DOHH2 (cell line): ENCODE measurements at regions not wholly inside any gene's neighbourhood (a gene's known extent, or its start where the extent isn't known, plus 50 kb on each side); places are given as distances from the start of the nearest gene placed in this dataset.

Experiments used
- H3F3A ChIP-seq: fragments of 200-600 bp; sonication (generic), shearing (Covaris generic); 2 replicates; pipeline ENCODE4 v1.6.0; 2016; ENCODE audit warnings: antibody characterized with exemption, mild to moderate bottlenecking; ENCODE audit not compliant: control insufficient read depth, insufficient read depth
- H3K27ac ChIP-seq: fragments of 200-600 bp; sonication (generic); 2 replicates; pipeline ENCODE4 v1.5.1; 2014; ENCODE audit warnings: low read depth, mild to moderate bottlenecking, low read length, moderate library complexity
- H3K27me3 ChIP-seq: fragments of 200-600 bp; sonication (generic); 2 replicates; pipeline ENCODE4 v1.6.1; 2014; ENCODE audit warnings: mild to moderate bottlenecking, low read length, mixed read lengths; ENCODE audit not compliant: control insufficient read depth
- H3K36me3 ChIP-seq: fragments of 200-600 bp; sonication (generic); 2 replicates; pipeline ENCODE4 v1.6.1; 2014; ENCODE audit warnings: mild to moderate bottlenecking, low read length, moderate library complexity, mixed read lengths; ENCODE audit not compliant: control insufficient read depth
- H3K4me1 ChIP-seq: fragments of 200-600 bp; sonication (generic); 2 replicates; pipeline ENCODE4 v1.6.1; 2014; ENCODE audit warnings: mild to moderate bottlenecking, low read length, mixed read lengths; ENCODE audit not compliant: control insufficient read depth
- H3K4me2 ChIP-seq: fragments of 200-600 bp; sonication (generic); 2 replicates; pipeline ENCODE4 v1.6.0; 2014; ENCODE audit warnings: mild to moderate bottlenecking, low read length, moderate library complexity
- H3K4me3 ChIP-seq: fragments of 200-600 bp; sonication (generic); 2 replicates; pipeline ENCODE4 v1.5.1; 2014; ENCODE audit warnings: mild to moderate bottlenecking, low read length, mixed read lengths
- H3K79me2 ChIP-seq: fragments of 200-600 bp; sonication (generic); 2 replicates; pipeline ENCODE4 v1.6.1; 2014; ENCODE audit warnings: mild to moderate bottlenecking, low read length, mixed read lengths; ENCODE audit not compliant: control insufficient read depth
- H3K9me2 ChIP-seq: fragments of 200-600 bp; sonication (generic); replicated peaks from 2 replicates; pipeline ENCODE4 v1.6.1; 2014; ENCODE audit warnings: mild to moderate bottlenecking, low read length, mixed read lengths; ENCODE audit not compliant: control insufficient read depth
- H3K9me3 ChIP-seq: fragments of 200-600 bp; sonication (generic); 2 replicates; pipeline ENCODE4 v1.6.1; 2014; ENCODE audit warnings: antibody characterized with exemption, low read length, mixed read lengths; ENCODE audit not compliant: control insufficient read depth, insufficient read depth
- H4K20me1 ChIP-seq: fragments of 200-600 bp; sonication (generic); 2 replicates; pipeline ENCODE4 v1.6.0; 2014; ENCODE audit warnings: low read depth, mild to moderate bottlenecking, antibody characterized with exemption, low read length, moderate library complexity; ENCODE audit not compliant: control insufficient read depth, insufficient read depth
- CTCF ChIP-seq: fragments of 200-600 bp; sonication (generic); IDR thresholded peaks from one replicate; pipeline ENCODE4 v1.5.1; 2014; ENCODE audit warnings: antibody characterized with exemption, mild to moderate bottlenecking, low read depth, low read length; ENCODE audit not compliant: poor library complexity, severe bottlenecking
- EZH2phosphoT487 ChIP-seq: fragments of 200-600 bp; sonication (generic); IDR thresholded peaks from 2 replicates; pipeline ENCODE4 v1.6.1; 2017; ENCODE audit warnings: borderline replicate concordance, mild to moderate bottlenecking, antibody characterized with exemption, low read length, moderate library complexity, mixed read lengths

GRCh38 chr20:4635781-4636180 is 50.5 kb upstream of the PRNP start:
- Histone ChIP-seq H3K9me3 (no peaks in the 10 kb centered on the region), H3K4me3 (no peak overlapping the region), H3K27ac (no peak overlapping the region), H3F3A (no peaks in the 10 kb centered on the region), H3K79me2 (no peaks in the 10 kb centered on the region), H3K4me2 (no peak overlapping the region), H3K27me3 (no peaks in the 10 kb centered on the region; the same call in 1 of the 2 replicates), H4K20me1 (no peaks in the 10 kb centered on the region), H3K4me1 (no peaks in the 10 kb centered on the region), H3K36me3 (no peaks in the 10 kb centered on the region), H3K9me2 (no peaks in the 10 kb centered on the region)
- TF ChIP-seq CTCF: no peak
- no peak for TF ChIP-seq EZH2phosphoT487

DNA sequence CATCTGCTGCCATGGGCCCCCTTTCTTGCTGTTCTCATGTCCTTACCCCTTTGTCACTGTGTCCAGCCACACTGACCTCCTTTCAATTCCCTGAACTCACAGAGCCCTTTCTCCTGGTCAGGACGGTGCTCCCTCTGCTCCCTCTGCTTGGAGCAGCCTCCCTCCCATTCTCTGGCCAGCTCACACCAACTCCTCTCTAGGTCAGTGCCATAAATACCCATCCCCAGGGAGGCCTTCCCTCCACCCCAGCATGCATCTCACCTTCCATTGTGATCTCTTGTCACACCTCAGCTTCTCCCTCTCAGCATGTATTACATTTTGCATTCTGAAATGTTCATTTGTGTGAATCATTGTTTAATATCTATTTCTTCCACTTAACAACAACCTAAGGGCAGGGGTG is 50.9 kb upstream of the PRNP start:
- H3K79me2 ChIP-seq: no peaks in the 10 kb centered on the region
- no peak overlapping the region for H3K4me2 ChIP-seq
- H3K27ac ChIP-seq: no peak overlapping the region
- H3F3A ChIP-seq: no peaks in the 10 kb centered on the region
- H3K4me1 ChIP-seq: no peaks in the 10 kb centered on the region
- no peaks in the 10 kb centered on the region for H3K36me3 ChIP-seq
- no peaks in the 10 kb centered on the region for H3K9me3 ChIP-seq
- no peak for TF ChIP-seq CTCF
- TF ChIP-seq EZH2phosphoT487: no peak
- H3K27me3 ChIP-seq: no peaks in the 10 kb centered on the region; the same call in 1 of the 2 replicates
- H4K20me1 ChIP-seq: no peaks in the 10 kb centered on the region
- no peak overlapping the region for H3K4me3 ChIP-seq
- H3K9me2 ChIP-seq: no peaks in the 10 kb centered on the region

DNA sequence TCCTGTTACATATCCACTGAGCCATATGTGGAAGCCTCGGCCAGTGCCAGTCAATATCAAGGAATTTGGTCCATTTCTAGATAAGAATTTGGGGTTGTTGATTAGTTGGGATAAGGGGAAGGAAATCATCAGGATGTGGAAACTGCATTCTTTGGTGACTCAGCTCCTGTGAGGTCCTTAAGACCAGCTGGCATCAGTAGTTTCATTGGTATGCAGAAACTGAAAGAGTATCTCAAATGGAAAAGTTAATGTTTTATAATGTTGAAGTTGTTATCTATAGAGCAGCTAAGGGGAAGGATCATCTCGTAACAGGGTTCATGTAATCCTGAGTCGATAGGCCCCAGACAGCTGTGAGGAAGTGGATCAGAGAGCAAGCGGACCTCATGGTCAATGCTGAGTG is 52.5 kb upstream of the PRNP start:
- no peaks in the 10 kb centered on the region for H3F3A ChIP-seq
- peaks cover 9% of the 10 kb centered on the region for H3K4me1 ChIP-seq
- no peaks in the 10 kb centered on the region; the same call in 1 of the 2 replicates for H3K27me3 ChIP-seq
- no peak overlapping the region for H3K4me3 ChIP-seq
- no peaks in the 10 kb centered on the region for H3K36me3 ChIP-seq
- H3K9me2 ChIP-seq: no peaks in the 10 kb centered on the region
- H3K27ac ChIP-seq: no peak overlapping the region
- no peak overlapping the region for H3K4me2 ChIP-seq
- H4K20me1 ChIP-seq: no peaks in the 10 kb centered on the region
- no peak for TF ChIP-seq CTCF
- no peak for TF ChIP-seq EZH2phosphoT487
- H3K79me2 ChIP-seq: no peaks in the 10 kb centered on the region
- no peaks in the 10 kb centered on the region for H3K9me3 ChIP-seq

- TF ChIP-seq CTCF (no peak), EZH2phosphoT487 (no peak)
- Histone ChIP-seq H3K36me3 (no peaks in the 10 kb centered on the region), H3K79me2 (no peaks in the 10 kb centered on the region), H3K9me3 (no peaks in the 10 kb centered on the region), H3K27me3 (no peaks in the 10 kb centered on the region; the same call in 1 of the 2 replicates), H3K4me2 (no peak overlapping the region), H3K27ac (no peak overlapping the region), H3F3A (no peaks in the 10 kb centered on the region), H3K4me1 (peaks cover 9% of the 10 kb centered on the region), H3K9me2 (no peaks in the 10 kb centered on the region), H3K4me3 (no peak overlapping the region), H4K20me1 (no peaks in the 10 kb centered on the region)
Observed at GRCh38 chr20:4633379-4633778, 52.9 kb upstream of the PRNP start.
